ENCODE measurements at regions not wholly inside any gene's neighbourhood (a gene's known extent, or its start where the extent isn't known, plus 50 kb on each side); places are given as distances from the start of the nearest gene placed in this dataset.

- Histone ChIP-seq H3K27me3 (peaks cover 9 to 95% (median 40%) of the 10 kb centered on the region in 9 donors), H3K36me3 (no peaks in the 10 kb centered on the region), H3K4me3 (no peak overlapping the region), H3K27ac (no peak overlapping the region), H3K9me3 (no peaks in the 10 kb centered on the region), H3K4me1 (no peaks in the 10 kb centered on the region)
- ATAC-seq, result no peak
- 7 to 13% (median 11%) methylated on average over 22 to 24 of the region's 24 CpGs for WGBS, 4 donors
- DNase-seq, result no peak
- no peak for TF ChIP-seq POLR2A (IDR thresholded peaks at IDR 0.05)
- TF ChIP-seq CTCF (IDR thresholded peaks at IDR 0.05), result no peak
- intact Hi-C loops (cut with DNase I), result loop anchor here in 2 of 10 donors (5.0 kb wide), 1 partner anchor 907 kb away; no protein-coding TSS in a partner anchor
These were observed 214.5 kb downstream of the TEX29 start for GRCh38 chr13:111534751-111535522.

- no peak for ATAC-seq
- H3K36me3 ChIP-seq, result no peaks in the 10 kb centered on the region
- no peak for TF ChIP-seq POLR2A (IDR thresholded peaks at IDR 0.05)
- no peak for TF ChIP-seq CTCF (IDR thresholded peaks at IDR 0.05)
- no peak overlapping the region for H3K27ac ChIP-seq
- intact Hi-C loops (cut with DNase I), result no loop called here
- 54 to 73% (median 64%) methylated on average over 5 of the region's 5 CpGs for WGBS, 4 donors
- H3K4me1 ChIP-seq, result no peaks in the 10 kb centered on the region
- DNase-seq, result no peak
- peaks cover 9 to 95% (median 43%) of the 10 kb centered on the region in 9 donors for H3K27me3 ChIP-seq
- no peak overlapping the region for H3K4me3 ChIP-seq
- H3K9me3 ChIP-seq, result no peaks in the 10 kb centered on the region
These were observed 215.0 kb downstream of the TEX29 start for GRCh38 chr13:111535523-111535811.

- TF ChIP-seq POLR2A (IDR thresholded peaks at IDR 0.05) (no peak), CTCF (IDR thresholded peaks at IDR 0.05) (no peak)
- peaks cover 9 to 93% (median 40%) of the 10 kb centered on the region in 9 donors for H3K27me3 ChIP-seq
- ATAC-seq (no peak), DNase-seq (no peak)
- H3K4me3 ChIP-seq, result no peak overlapping the region
- WGBS, 4 donors, result 68 to 85% (median 72%) methylated on average over 11 of the region's 11 CpGs
- no peaks in the 10 kb centered on the region for H3K4me1 ChIP-seq
- H3K36me3 ChIP-seq, result no peaks in the 10 kb centered on the region
- no peaks in the 10 kb centered on the region for H3K9me3 ChIP-seq
- no peak overlapping the region for H3K27ac ChIP-seq
- intact Hi-C loops (cut with DNase I), result no loop called here
These were observed 215.7 kb downstream of the TEX29 start for GRCh38 chr13:111536075-111536642.

GRCh38 chr13:111537115-111537728, 216.8 kb downstream of the TEX29 start:
- ATAC-seq (no peak), DNase-seq (peak in 1 of 5 donors; percentile 23)
- WGBS, 4 donors, result 77 to 86% (median 83%) methylated on average over 15 of the region's 15 CpGs
- intact Hi-C loops (cut with DNase I), result no loop called here
- no peak overlapping the region for H3K27ac ChIP-seq
- no peaks in the 10 kb centered on the region for H3K9me3 ChIP-seq
- H3K36me3 ChIP-seq, result no peaks in the 10 kb centered on the region
- peaks cover 9 to 93% (median 40%) of the 10 kb centered on the region in 9 donors for H3K27me3 ChIP-seq
- no peaks in the 10 kb centered on the region for H3K4me1 ChIP-seq
- TF ChIP-seq POLR2A (IDR thresholded peaks at IDR 0.05), result no peak
- TF ChIP-seq CTCF (IDR thresholded peaks at IDR 0.05), result no peak
- H3K4me3 ChIP-seq, result no peak overlapping the region
